MM.1S (cell line): ENCODE measurements at regions not wholly inside any gene's neighbourhood (a gene's known extent, or its start where the extent isn't known, plus 50 kb on each side); places are given as distances from the start of the nearest gene placed in this dataset.

Source experiments
- EZH2 ChIP-seq: fragments of 300-600 bp; sonication (generic); optimal IDR thresholded peaks from 2 replicates; pipeline ENCODE3; 2017; ENCODE audit warnings: low read depth, mild to moderate bottlenecking, antibody characterized with exemption, low read length, mixed read lengths
- TF ChIP-seq, protein P1 (sequence below): fragments of 300-600 bp; sonication (generic); IDR thresholded peaks from 2 replicates; pipeline ENCODE4 v1.5.1; 2016; ENCODE audit warnings: antibody characterized with exemption, low read length, mixed read lengths

GRCh38 chr12:127642208-127642607 lies 624.8 kb upstream of the TMEM132C start:
- TF ChIP-seq, protein P1, sequence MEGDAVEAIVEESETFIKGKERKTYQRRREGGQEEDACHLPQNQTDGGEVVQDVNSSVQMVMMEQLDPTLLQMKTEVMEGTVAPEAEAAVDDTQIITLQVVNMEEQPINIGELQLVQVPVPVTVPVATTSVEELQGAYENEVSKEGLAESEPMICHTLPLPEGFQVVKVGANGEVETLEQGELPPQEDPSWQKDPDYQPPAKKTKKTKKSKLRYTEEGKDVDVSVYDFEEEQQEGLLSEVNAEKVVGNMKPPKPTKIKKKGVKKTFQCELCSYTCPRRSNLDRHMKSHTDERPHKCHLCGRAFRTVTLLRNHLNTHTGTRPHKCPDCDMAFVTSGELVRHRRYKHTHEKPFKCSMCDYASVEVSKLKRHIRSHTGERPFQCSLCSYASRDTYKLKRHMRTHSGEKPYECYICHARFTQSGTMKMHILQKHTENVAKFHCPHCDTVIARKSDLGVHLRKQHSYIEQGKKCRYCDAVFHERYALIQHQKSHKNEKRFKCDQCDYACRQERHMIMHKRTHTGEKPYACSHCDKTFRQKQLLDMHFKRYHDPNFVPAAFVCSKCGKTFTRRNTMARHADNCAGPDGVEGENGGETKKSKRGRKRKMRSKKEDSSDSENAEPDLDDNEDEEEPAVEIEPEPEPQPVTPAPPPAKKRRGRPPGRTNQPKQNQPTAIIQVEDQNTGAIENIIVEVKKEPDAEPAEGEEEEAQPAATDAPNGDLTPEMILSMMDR: no peak
- no peak for TF ChIP-seq EZH2
